Colonic mucosa (tissue), 4 donors: ENCODE measurements at regions not wholly inside any gene's neighbourhood (a gene's known extent, or its start where the extent isn't known, plus 50 kb on each side); places are given as distances from the start of the nearest gene placed in this dataset.

Source experiments
- DNase-seq: peaks from one replicate; pipeline ENCODE4 v3.0.0-alpha.2; 2020
- H3K27ac ChIP-seq: fragments of 200-600 bp; one replicate; pipeline ENCODE4 v1.8.0; 2021
- H3K27me3 ChIP-seq: fragments of 200-600 bp; one replicate; pipeline ENCODE4 v1.8.0; 2021
- H3K36me3 ChIP-seq: fragments of 200-600 bp; one replicate; pipeline ENCODE4 v1.8.0; 2021
- H3K4me1 ChIP-seq: fragments of 200-600 bp; one replicate; pipeline ENCODE4 v1.8.0; 2021; ENCODE audit warnings: mild to moderate bottlenecking
- H3K4me3 ChIP-seq: fragments of 200-600 bp; one replicate; pipeline ENCODE4 v1.8.0; 2021
- H3K9ac ChIP-seq, 2 donors: one replicate each; pipeline ENCODE4 v1.7.0; 2013; ENCODE audit warnings: control low read depth in 2 of 2, low read depth in 2 of 2, low read length in 2 of 2
- H3K9me3 ChIP-seq: fragments of 200-600 bp; one replicate; pipeline ENCODE4 v1.8.0; 2021
- CTCF ChIP-seq: fragments of 200-600 bp; IDR thresholded peaks from one replicate; pipeline ENCODE4 v1.8.0; 2022; ENCODE audit warnings: antibody characterized with exemption, mild to moderate bottlenecking
- intact Hi-C: fragments of 100-400 bp; cut with DNase I; formaldehyde crosslinking; loops from one replicate; pipeline ENCODE4 v1.14.1; 2022
- donor health status: healthy.
- donor health status: DM: no; HTN: no; CAD: no.
- donor health status: DM: no; HTN: no; CAD: no.

DNA sequence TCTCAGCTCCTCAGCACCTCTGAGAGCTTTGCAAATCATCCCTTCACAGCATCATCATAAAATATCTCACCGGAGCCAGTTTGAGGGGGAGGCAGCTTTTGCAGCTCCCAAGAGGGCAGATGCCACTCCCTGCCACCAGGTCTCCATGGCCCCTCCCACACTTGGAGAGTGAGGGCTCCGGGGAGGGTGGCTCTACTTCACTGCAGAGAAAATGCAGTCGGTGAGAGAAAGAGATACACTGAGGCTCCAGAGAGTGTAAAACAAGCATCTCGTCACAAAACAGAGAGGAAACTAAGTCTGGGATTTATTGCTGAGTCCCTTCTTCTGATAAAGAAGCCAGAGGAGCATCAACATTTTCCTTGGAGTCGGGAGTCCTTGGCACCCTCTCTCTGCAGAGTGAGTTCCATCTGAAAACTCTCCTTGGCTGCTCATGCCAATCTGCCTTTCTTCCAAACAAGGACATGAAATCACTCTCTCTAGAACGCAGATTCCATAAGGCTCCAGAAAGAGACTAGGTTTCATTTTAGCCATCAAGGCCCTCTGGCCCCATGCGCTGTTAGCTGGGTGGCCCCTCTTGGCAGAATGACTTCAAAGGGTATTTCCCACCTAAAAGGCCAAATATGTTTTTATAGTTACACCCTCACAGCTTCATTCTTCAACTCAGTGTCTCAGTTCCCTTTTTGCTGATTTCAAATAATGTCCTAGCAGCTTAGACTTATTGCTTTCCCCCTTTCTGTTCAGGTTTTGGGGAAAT is 70.6 kb upstream of the F13A1 start:
- Histone ChIP-seq H3K4me1 (no peaks in the 10 kb centered on the region), H3K36me3 (no peaks in the 10 kb centered on the region), H3K4me3 (no peak overlapping the region), H3K9me3 (no peaks in the 10 kb centered on the region), H3K27ac (no peak overlapping the region), H3K9ac (no peak overlapping the region), H3K27me3 (no peaks in the 10 kb centered on the region)
- DNase-seq = no peak
- intact Hi-C loops = no loop called here
- no peak for TF ChIP-seq CTCF

- no peaks in the 10 kb centered on the region for H3K4me1 ChIP-seq
- no peak overlapping the region for H3K9ac ChIP-seq
- no peaks in the 10 kb centered on the region for H3K27me3 ChIP-seq
- no peaks in the 10 kb centered on the region for H3K9me3 ChIP-seq
- no peak overlapping the region for H3K4me3 ChIP-seq
- no peak for DNase-seq
- no peaks in the 10 kb centered on the region for H3K36me3 ChIP-seq
- no peak for TF ChIP-seq CTCF
- no peak overlapping the region for H3K27ac ChIP-seq
- intact Hi-C loops = no loop called here
Observed at GRCh38 chr6:6392214-6393068, 72.0 kb upstream of the F13A1 start.

GRCh38 chr6:6393069-6393529 is 72.6 kb upstream of the F13A1 start:
- DNase-seq = no peak
- H3K4me1 ChIP-seq = no peaks in the 10 kb centered on the region
- H3K9me3 ChIP-seq = no peaks in the 10 kb centered on the region
- no peak overlapping the region for H3K9ac ChIP-seq
- H3K4me3 ChIP-seq = no peak overlapping the region
- H3K27ac ChIP-seq = no peak overlapping the region
- no peak for TF ChIP-seq CTCF
- intact Hi-C loops = no loop called here
- no peaks in the 10 kb centered on the region for H3K27me3 ChIP-seq
- no peaks in the 10 kb centered on the region for H3K36me3 ChIP-seq

DNA sequence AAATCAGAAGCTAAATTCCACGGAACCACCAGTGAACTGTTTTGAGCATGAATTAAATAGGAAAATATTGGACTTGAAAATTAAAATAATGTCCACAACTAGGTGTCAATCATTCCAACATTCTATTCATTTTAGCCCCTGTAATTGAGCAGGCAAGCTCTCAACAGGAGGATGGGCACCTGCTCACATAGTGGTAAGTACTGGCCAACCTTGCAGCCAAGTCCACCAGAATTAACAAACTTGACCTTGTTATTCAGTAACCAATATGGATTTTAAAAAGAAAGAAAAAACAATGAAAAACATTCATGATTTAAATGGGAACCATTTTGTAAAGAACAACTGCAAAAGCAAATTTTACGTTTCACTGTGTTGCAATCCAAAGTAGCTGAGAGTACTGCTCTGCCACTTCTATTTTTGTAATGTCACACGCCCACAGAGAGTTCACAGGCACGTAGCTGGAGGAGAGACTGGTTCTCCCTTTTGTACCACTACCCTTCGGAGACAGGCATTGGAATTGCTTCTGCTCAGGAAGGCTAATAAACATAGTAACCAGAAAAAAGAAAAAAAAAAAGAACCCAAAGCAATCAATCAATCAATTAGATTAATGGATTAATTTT is 75.2 kb upstream of the F13A1 start:
- Histone ChIP-seq H3K9me3 (no peaks in the 10 kb centered on the region), H3K4me1 (no peaks in the 10 kb centered on the region), H3K4me3 (no peak overlapping the region), H3K27ac (no peak overlapping the region), H3K27me3 (no peaks in the 10 kb centered on the region), H3K9ac (no peak overlapping the region), H3K36me3 (no peaks in the 10 kb centered on the region)
- intact Hi-C loops = no loop called here
- TF ChIP-seq CTCF = no peak
- no peak for DNase-seq

- H3K4me1 ChIP-seq = no peaks in the 10 kb centered on the region
- no peaks in the 10 kb centered on the region for H3K9me3 ChIP-seq
- TF ChIP-seq CTCF = no peak
- H3K27ac ChIP-seq = no peak overlapping the region
- DNase-seq = no peak
- no peak overlapping the region for H3K4me3 ChIP-seq
- intact Hi-C loops = no loop called here
- H3K27me3 ChIP-seq = no peaks in the 10 kb centered on the region
- no peaks in the 10 kb centered on the region for H3K36me3 ChIP-seq
- H3K9ac ChIP-seq = no peak overlapping the region
Observed at GRCh38 chr6:6397842-6398241, 77.4 kb upstream of the F13A1 start.
